DOHH2 (cell line): ENCODE measurements at regions not wholly inside any gene's neighbourhood (a gene's known extent, or its start where the extent isn't known, plus 50 kb on each side); places are given as distances from the start of the nearest gene placed in this dataset.

Experiments
- EZH2phosphoT487 ChIP-seq: fragments of 200-600 bp; sonication (generic); IDR thresholded peaks from 2 replicates; pipeline ENCODE4 v1.6.1; 2017; ENCODE audit warnings: borderline replicate concordance, mild to moderate bottlenecking, antibody characterized with exemption, low read length, moderate library complexity, mixed read lengths
- TF ChIP-seq, protein P1 (sequence below): fragments of 200-600 bp; sonication (generic); IDR thresholded peaks from one replicate; pipeline ENCODE4 v1.5.1; 2014; ENCODE audit warnings: antibody characterized with exemption, mild to moderate bottlenecking, low read depth, low read length; ENCODE audit not compliant: poor library complexity, severe bottlenecking

DNA sequence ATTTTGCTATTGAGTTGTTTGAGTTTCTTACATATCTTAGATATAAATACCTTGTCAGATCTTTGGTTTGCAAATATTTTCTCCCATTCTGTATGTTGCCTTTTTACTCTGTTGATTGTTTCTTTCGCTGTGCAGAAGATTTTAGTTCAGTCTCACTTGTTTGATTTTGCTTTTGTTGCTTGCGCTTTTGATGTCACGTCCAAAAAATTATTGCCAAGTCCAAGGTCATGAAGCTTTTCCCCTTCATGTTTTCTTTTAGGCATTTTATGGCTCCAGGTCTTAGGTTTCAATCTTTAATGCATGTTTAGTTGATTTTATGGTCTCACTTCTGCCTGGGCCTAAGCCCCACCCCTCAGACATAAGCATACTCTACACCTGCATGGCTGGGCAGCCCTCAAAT lies 131.5 kb upstream of the TNC start:
- TF ChIP-seq, protein P1, sequence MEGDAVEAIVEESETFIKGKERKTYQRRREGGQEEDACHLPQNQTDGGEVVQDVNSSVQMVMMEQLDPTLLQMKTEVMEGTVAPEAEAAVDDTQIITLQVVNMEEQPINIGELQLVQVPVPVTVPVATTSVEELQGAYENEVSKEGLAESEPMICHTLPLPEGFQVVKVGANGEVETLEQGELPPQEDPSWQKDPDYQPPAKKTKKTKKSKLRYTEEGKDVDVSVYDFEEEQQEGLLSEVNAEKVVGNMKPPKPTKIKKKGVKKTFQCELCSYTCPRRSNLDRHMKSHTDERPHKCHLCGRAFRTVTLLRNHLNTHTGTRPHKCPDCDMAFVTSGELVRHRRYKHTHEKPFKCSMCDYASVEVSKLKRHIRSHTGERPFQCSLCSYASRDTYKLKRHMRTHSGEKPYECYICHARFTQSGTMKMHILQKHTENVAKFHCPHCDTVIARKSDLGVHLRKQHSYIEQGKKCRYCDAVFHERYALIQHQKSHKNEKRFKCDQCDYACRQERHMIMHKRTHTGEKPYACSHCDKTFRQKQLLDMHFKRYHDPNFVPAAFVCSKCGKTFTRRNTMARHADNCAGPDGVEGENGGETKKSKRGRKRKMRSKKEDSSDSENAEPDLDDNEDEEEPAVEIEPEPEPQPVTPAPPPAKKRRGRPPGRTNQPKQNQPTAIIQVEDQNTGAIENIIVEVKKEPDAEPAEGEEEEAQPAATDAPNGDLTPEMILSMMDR, result no peak
- TF ChIP-seq EZH2phosphoT487, result no peak
